HepG2 (cell line): ENCODE measurements at regions not wholly inside any gene's neighbourhood (a gene's known extent, or its start where the extent isn't known, plus 50 kb on each side); places are given as distances from the start of the nearest gene placed in this dataset.

ENCODE experiments used
- ATAC-seq: fragments of 200-7000 bp; cut with Tn5 transposase; 3 replicates; pipeline ENCODE4 v1.9.1; 2020; ENCODE audit warnings: mild to moderate bottlenecking, moderate library complexity
- BruUV-seq: library from RNA; stranded (reverse); fragments of 400-500 nt; replicated peaks from 2 replicates; lab custom pipeline; 2021; lab: Mats Ljungman, UMichigan
- CTCF ChIA-PET: fragments of 300-600 bp; formaldehyde crosslinking; extraction: SDS; loops from one replicate; lab custom pipeline; 2021; ENCODE audit warnings: low total read pairs, inconsistent platforms, low intra/inter-chr PET ratio; lab: Yijun Ruan, JAX
- POLR2A ChIA-PET: fragments of 350-600 bp; sonication (Branson Sonifier 250); formaldehyde crosslinking; loops from one replicate; lab custom pipeline; 2020; ENCODE audit warnings: antibody characterized with exemption, inconsistent platforms; lab: Yijun Ruan, JAX
- DNase-seq: peaks from one replicate; pipeline ENCODE4 v3.0.0-alpha.2; 2015; ENCODE audit warnings: low spot score
- FAIRE-seq: peaks from 3 replicates; lab custom pipeline; 2011; peaks lifted over from hg19 to GRCh38; lab: Jason Lieb, UNC
- H2AFZ ChIP-seq: one replicate; pipeline ENCODE4 v1.6.1; 2011; ENCODE audit warnings: low read length, inconsistent platforms
- H3K27ac ChIP-seq: fragments of 300-600 bp; 3 replicates; pipeline ENCODE4 v1.8.0; 2011; ENCODE audit warnings: mixed run types, mild to moderate bottlenecking, mixed read lengths, low read length, inconsistent platforms; ENCODE audit not compliant: insufficient read depth; ENCODE audit errors: extremely low read length
- H3K27me3 ChIP-seq, 2 experiments: fragments of 200-600 bp in 1 of 2; 2 replicates in 1 of 2; 3 replicates in 1 of 2; pipeline versions ENCODE4 v1.6.0 to v1.8.0; 2011; ENCODE audit warnings: low read length in 2 of 2, mild to moderate bottlenecking in 2 of 2, moderate library complexity in 2 of 2, inconsistent platforms in 1 of 2; ENCODE audit not compliant: insufficient read depth in 2 of 2, control insufficient read depth in 1 of 2
- H3K36me3 ChIP-seq, 2 experiments: fragments of 200-600 bp in 1 of 2; replicated peaks in 1 of 2; 2 replicates in 1 of 2; 3 replicates in 1 of 2; pipeline versions ENCODE4 v1.5.1 to v1.8.0; 2011; ENCODE audit warnings: low read length in 2 of 2, inconsistent platforms in 1 of 2; ENCODE audit not compliant: insufficient read depth in 2 of 2, control insufficient read depth in 1 of 2
- H3K4me1 ChIP-seq: 2 replicates; pipeline ENCODE4 v1.5.1; 2012; ENCODE audit warnings: low read length, inconsistent platforms; ENCODE audit not compliant: insufficient read depth
- H3K4me2 ChIP-seq: 2 replicates; pipeline ENCODE4 v1.6.0; 2011; ENCODE audit warnings: low read depth, low read length, inconsistent platforms
- H3K4me3 ChIP-seq, 3 experiments: fragments of 200-600 bp in 1 of 3; sonication (generic), shearing (Covaris generic) in 1 of 3; replicated peaks in 1 of 3; 2 replicates each; pipeline ENCODE4 v1.5.1; 2011 to 2016; ENCODE audit warnings: low read length in 3 of 3, inconsistent platforms in 2 of 3, low read depth in 2 of 3, mild to moderate bottlenecking in 2 of 3, control low read depth in 1 of 3, mixed read lengths in 1 of 3; ENCODE audit not compliant: insufficient read depth in 1 of 3
- H3K79me2 ChIP-seq: one replicate; pipeline ENCODE4 v1.6.1; 2011; ENCODE audit warnings: low read length, inconsistent platforms; ENCODE audit not compliant: insufficient read depth
- H3K9ac ChIP-seq: 2 replicates; pipeline ENCODE4 v1.6.0; 2011; ENCODE audit warnings: mild to moderate bottlenecking, low read depth, low read length, inconsistent platforms; ENCODE audit not compliant: insufficient read depth
- H3K9me3 ChIP-seq: 2 replicates; pipeline ENCODE4 v1.5.1; 2012; ENCODE audit warnings: mild to moderate bottlenecking, low read length
- H4K20me1 ChIP-seq: 2 replicates; pipeline ENCODE4 v1.6.0; 2011; ENCODE audit warnings: inconsistent platforms, mild to moderate bottlenecking, low read length, moderate library complexity; ENCODE audit not compliant: insufficient read depth
- CBX1 ChIP-seq: IDR thresholded peaks from one replicate; pipeline ENCODE4 v1.6.1; 2016; ENCODE audit warnings: antibody characterized with exemption, low read depth
- CHD2 ChIP-seq: IDR thresholded peaks from 2 replicates; pipeline ENCODE4 v1.6.1; 2011; ENCODE audit warnings: low read depth, low read length, improper control_type of control experiment
- HNRNPLL ChIP-seq: fragments of 200-400 bp; formaldehyde crosslinking; IDR thresholded peaks from 2 replicates; pipeline ENCODE4 v1.6.1; 2017; ENCODE audit warnings: mild to moderate bottlenecking, low read depth, low read length; ENCODE audit not compliant: poor library complexity, severe bottlenecking
- IRX3 ChIP-seq: sonication (generic); formaldehyde crosslinking; IDR thresholded peaks from 2 replicates; pipeline ENCODE4 v1.8.1; 2023; ENCODE audit warnings: mild to moderate bottlenecking, low read depth, missing genetic modification reagents, borderline replicate concordance
- KDM4B ChIP-seq: sonication (generic); formaldehyde crosslinking; IDR thresholded peaks from 2 replicates; pipeline ENCODE4 v1.4.0; 2020; ENCODE audit warnings: missing genetic modification reagents
- MED13 ChIP-seq: sonication (generic); formaldehyde crosslinking; IDR thresholded peaks from 2 replicates; pipeline ENCODE4 v1.5.0; 2020; ENCODE audit warnings: missing genetic modification reagents
- NR2F6 ChIP-seq, 2 experiments: IDR thresholded peaks; 2 replicates each; pipeline ENCODE4 v1.6.1; 2016; ENCODE audit warnings: antibody characterized with exemption in 1 of 2, mild to moderate bottlenecking in 1 of 2
- SOX13 ChIP-seq, 3 experiments: fragments of 450-650 bp in 1 of 3; sonication (generic) in 1 of 3; formaldehyde crosslinking in 1 of 3; IDR thresholded peaks in 2 of 3; conservative IDR thresholded peaks in 1 of 3; 2 replicates each; pipeline versions ENCODE4 v1.5.0 to v1.6.1; 2016 to 2020; ENCODE audit warnings: antibody characterized with exemption in 1 of 3, mild to moderate bottlenecking in 1 of 3, missing compliant biosample characterization in 1 of 3, missing genetic modification reagents in 1 of 3, moderate library complexity in 1 of 3
- TCF7L2 ChIP-seq: IDR thresholded peaks from 2 replicates; pipeline ENCODE4 v1.6.1; 2011; ENCODE audit warnings: mild to moderate bottlenecking, low read depth, low read length, moderate library complexity
- ZNF17 ChIP-seq: sonication (generic); formaldehyde crosslinking; IDR thresholded peaks from 2 replicates; pipeline ENCODE4 v1.5.0; 2020; ENCODE audit warnings: mild to moderate bottlenecking, missing genetic modification reagents
- ZNF20 ChIP-seq: sonication (generic); formaldehyde crosslinking; IDR thresholded peaks from 2 replicates; pipeline ENCODE4 v1.4.0; 2020; ENCODE audit warnings: mild to moderate bottlenecking, moderate library complexity, missing genetic modification reagents
- ZNF510 ChIP-seq: sonication (generic); formaldehyde crosslinking; IDR thresholded peaks from 2 replicates; pipeline ENCODE4 v1.4.0; 2020; ENCODE audit warnings: low read depth, mild to moderate bottlenecking, missing genetic modification reagents
- ZNF772 ChIP-seq: sonication (generic); formaldehyde crosslinking; IDR thresholded peaks from 2 replicates; pipeline ENCODE4 v1.5.0; 2020; ENCODE audit warnings: mild to moderate bottlenecking, missing genetic modification reagents
- WGBS: methylation state at CpG from one replicate; pipeline ENCODE4 v1.1.6; 2017; ENCODE audit warnings: low lambda C conversion rate; 5-methylcytosine and 5-hydroxymethylcytosine counted together
- in situ Hi-C: cut with HindIII; loops from 2 replicates; pipeline ENCODE4 v1.10.0; 2017; ENCODE audit warnings: low pct_unique_long_range_greater_than_20kb; ENCODE audit not compliant: extremely low pct_ligation_motif_present
- intact Hi-C: fragments of 100-400 bp; cut with micrococcal nuclease; formaldehyde crosslinking; loops from one replicate; pipeline ENCODE4 v1.10.0; 2022; ENCODE audit not compliant: unreplicated experiment
- TF ChIP-seq, protein P1 (sequence below): sonication (generic); formaldehyde crosslinking; IDR thresholded peaks from 2 replicates; pipeline ENCODE4 v1.4.0; 2020; ENCODE audit warnings: missing genetic modification reagents, mild to moderate bottlenecking, borderline replicate concordance
- TF ChIP-seq, protein P2 (sequence below): sonication (generic); formaldehyde crosslinking; IDR thresholded peaks from 2 replicates; pipeline ENCODE4 v1.4.0; 2020; ENCODE audit warnings: missing genetic modification reagents
- TF ChIP-seq, protein P3 (sequence below): IDR thresholded peaks from 2 replicates; pipeline ENCODE4 v1.6.1; 2018; ENCODE audit warnings: missing genetic modification reagents, mild to moderate bottlenecking, missing compliant biosample characterization
- TF ChIP-seq, protein P4 (sequence below): sonication (generic); formaldehyde crosslinking; IDR thresholded peaks from 2 replicates; pipeline ENCODE4 v1.8.1; 2023; ENCODE audit warnings: mild to moderate bottlenecking, moderate library complexity, missing genetic modification reagents
- TF ChIP-seq, protein P5 (sequence below): sonication (generic); formaldehyde crosslinking; IDR thresholded peaks from 2 replicates; pipeline ENCODE4 v1.8.1; 2023; ENCODE audit warnings: mild to moderate bottlenecking, missing genetic modification reagents, borderline replicate concordance

DNA sequence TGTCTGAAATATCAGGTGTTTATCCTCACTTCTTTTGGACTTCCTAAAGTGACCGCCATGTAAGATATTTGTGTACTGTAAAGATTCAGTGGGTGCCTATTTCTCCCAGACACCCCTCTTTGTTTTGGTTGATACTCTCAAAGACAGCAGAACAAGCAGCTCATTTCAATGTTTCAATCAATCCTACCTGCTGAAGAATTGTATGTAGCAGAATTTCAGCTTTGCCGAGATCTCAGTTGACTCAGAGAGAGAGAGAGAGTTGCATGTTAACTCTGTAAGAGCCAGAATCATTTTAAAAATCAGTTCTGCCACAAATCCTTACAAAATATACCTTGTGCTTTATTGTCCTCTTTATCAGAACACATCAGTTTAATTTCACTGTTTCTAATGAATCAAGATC is 987.3 kb downstream of the ADGRL2 start (continued):
- TF ChIP-seq ZNF772, result no peak
- TF ChIP-seq NR2F6 (IDR thresholded peaks at IDR 0.05), result no peak
- no peak for TF ChIP-seq NR2F6 (CRISPR knock-in tag; IDR thresholded peaks at IDR 0.05)
- no peak for TF ChIP-seq CBX1
- TF ChIP-seq, protein P1, sequence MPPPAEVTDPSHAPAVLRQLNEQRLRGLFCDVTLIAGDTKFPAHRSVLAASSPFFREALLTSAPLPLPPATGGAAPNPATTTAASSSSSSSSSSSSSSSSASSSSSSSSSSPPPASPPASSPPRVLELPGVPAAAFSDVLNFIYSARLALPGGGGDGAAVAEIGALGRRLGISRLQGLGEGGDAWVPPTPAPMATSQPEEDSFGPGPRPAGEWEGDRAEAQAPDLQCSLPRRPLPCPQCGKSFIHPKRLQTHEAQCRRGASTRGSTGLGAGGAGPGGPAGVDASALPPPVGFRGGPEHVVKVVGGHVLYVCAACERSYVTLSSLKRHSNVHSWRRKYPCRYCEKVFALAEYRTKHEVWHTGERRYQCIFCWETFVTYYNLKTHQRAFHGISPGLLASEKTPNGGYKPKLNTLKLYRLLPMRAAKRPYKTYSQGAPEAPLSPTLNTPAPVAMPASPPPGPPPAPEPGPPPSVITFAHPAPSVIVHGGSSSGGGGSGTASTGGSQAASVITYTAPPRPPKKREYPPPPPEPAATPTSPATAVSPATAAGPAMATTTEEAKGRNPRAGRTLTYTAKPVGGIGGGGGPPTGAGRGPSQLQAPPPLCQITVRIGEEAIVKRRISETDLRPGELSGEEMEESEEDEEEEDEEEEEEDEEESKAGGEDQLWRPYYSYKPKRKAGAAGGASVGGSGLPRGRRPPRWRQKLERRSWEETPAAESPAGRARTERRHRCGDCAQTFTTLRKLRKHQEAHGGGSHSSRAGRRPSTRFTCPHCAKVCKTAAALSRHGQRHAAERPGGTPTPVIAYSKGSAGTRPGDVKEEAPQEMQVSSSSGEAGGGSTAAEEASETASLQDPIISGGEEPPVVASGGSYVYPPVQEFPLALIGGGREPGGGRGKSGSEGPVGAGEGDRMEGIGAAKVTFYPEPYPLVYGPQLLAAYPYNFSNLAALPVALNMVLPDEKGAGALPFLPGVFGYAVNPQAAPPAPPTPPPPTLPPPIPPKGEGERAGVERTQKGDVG (CRISPR knock-in tag), result no peak
- no peak for TF ChIP-seq ZNF510 (CRISPR knock-in tag)
- TF ChIP-seq KDM4B (CRISPR knock-in tag), result no peak

DNA sequence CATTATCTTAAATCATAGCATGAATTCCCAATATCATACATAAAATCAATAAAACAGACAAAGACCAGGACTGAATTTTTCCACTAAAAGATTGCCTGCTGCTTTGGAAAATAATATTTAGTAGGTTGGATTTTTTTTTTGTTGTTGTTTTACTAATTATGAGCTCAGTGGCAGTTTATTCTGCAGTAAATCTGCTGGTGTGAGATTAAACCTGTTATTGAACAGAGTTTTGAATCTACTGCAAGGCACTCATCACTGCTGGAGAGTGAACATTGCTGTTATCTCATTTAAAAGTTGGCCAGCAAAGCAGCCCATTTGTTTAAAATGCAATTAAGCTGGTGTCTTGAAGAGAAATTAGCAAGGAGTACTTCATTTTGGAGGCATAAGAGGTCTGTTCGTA is 986.1 kb downstream of the ADGRL2 start:
- H3K79me2 ChIP-seq, result no peaks in the 10 kb centered on the region
- DNase-seq (no peak), ATAC-seq (no peak), FAIRE-seq (no peak)
- in situ Hi-C loops, result no loop called here
- H3K9me3 ChIP-seq, result peaks cover 71% of the 10 kb centered on the region
- no peaks in the 10 kb centered on the region for H3K36me3 ChIP-seq
- H4K20me1 ChIP-seq, result no peaks in the 10 kb centered on the region
- H3K4me2 ChIP-seq, result no peak overlapping the region
- WGBS, result 0% methylated on average over 1 of the region's 1 CpG
- no peaks in the 10 kb centered on the region for H3K4me1 ChIP-seq
- H3K9ac ChIP-seq, result no peak overlapping the region
- H2AFZ ChIP-seq, result no peak overlapping the region
- no peak overlapping the region for H3K4me3 ChIP-seq
- CTCF ChIA-PET, result no interaction called here
- no peak overlapping the region for H3K27ac ChIP-seq
- H3K27me3 ChIP-seq, result no peaks in the 10 kb centered on the region
- no TSS peak for BruUV-seq
- POLR2A ChIA-PET, result no interaction called here
- intact Hi-C loops, result no loop called here
- TF ChIP-seq TCF7L2 (no peak), IRX3 (no peak), MED13 (CRISPR knock-in tag) (no peak), ZNF20 (CRISPR knock-in tag) (no peak), SOX13 (IDR thresholded peaks at IDR 0.05) (no peak), SOX13 (CRISPR knock-in tag; conservative IDR thresholded peaks at IDR 0.05 in 1 of 2, IDR thresholded peaks at IDR 0.05 in 1 of 2) (no peak), CHD2 (no peak), ZNF17 (CRISPR knock-in tag) (no peak), HNRNPLL (no peak)
- TF ChIP-seq, protein P2, sequence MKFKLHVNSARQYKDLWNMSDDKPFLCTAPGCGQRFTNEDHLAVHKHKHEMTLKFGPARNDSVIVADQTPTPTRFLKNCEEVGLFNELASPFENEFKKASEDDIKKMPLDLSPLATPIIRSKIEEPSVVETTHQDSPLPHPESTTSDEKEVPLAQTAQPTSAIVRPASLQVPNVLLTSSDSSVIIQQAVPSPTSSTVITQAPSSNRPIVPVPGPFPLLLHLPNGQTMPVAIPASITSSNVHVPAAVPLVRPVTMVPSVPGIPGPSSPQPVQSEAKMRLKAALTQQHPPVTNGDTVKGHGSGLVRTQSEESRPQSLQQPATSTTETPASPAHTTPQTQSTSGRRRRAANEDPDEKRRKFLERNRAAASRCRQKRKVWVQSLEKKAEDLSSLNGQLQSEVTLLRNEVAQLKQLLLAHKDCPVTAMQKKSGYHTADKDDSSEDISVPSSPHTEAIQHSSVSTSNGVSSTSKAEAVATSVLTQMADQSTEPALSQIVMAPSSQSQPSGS (CRISPR knock-in tag), result no peak
- TF ChIP-seq, protein P3, sequence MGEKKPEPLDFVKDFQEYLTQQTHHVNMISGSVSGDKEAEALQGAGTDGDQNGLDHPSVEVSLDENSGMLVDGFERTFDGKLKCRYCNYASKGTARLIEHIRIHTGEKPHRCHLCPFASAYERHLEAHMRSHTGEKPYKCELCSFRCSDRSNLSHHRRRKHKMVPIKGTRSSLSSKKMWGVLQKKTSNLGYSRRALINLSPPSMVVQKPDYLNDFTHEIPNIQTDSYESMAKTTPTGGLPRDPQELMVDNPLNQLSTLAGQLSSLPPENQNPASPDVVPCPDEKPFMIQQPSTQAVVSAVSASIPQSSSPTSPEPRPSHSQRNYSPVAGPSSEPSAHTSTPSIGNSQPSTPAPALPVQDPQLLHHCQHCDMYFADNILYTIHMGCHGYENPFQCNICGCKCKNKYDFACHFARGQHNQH (CRISPR knock-in tag), result no peak
- TF ChIP-seq, protein P4, sequence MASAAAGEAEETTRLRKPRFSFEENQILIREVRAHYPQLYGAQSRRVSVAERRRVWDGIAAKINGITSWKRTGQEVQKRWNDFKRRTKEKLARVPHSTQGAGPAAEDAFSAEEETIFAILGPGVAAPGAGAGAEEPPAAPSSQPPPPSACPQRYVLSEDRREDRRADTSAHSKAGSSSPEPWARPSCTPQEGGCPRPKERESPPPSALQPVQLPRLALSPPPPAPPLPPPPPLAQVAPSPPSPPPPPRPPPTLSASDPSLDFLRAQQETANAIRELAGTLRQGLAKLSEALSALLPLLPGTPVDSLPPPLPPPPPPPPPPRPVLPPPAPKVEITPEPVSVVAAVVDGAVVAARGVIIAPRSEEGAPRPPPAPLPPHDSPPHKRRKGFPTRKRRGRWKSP, result no peak
- TF ChIP-seq, protein P5, sequence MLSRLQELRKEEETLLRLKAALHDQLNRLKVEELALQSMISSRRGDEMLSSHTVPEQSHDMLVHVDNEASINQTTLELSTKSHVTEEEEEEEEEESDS, result no peak
